Spleen (tissue), 11 donors: ENCODE measurements at regions not wholly inside any gene's neighbourhood (a gene's known extent, or its start where the extent isn't known, plus 50 kb on each side); places are given as distances from the start of the nearest gene placed in this dataset.

Source experiments
- DNase-seq: peaks from one replicate; pipeline ENCODE4 v3.0.0-alpha.2; 2020
- H3K27ac ChIP-seq, 8 donors: fragments of 200-600 bp; sonication (generic) in 7 of 8; 1 replicate in 4 of 8; 2 replicates in 4 of 8; pipeline versions ENCODE4 v1.5.0 to v1.8.0; 2016 to 2021; ENCODE audit warnings: inconsistent platforms in 4 of 8, mild to moderate bottlenecking in 4 of 8, moderate library complexity in 1 of 8
- H3K27me3 ChIP-seq, 7 donors: fragments of 200-600 bp; sonication (generic) in 6 of 7; replicated peaks in 1 of 7; 1 replicate in 4 of 7; 2 replicates in 3 of 7; pipeline versions ENCODE4 v1.5.0 to v1.8.0; 2016 to 2021; ENCODE audit warnings: inconsistent platforms in 3 of 7, mild to moderate bottlenecking in 1 of 7
- H3K36me3 ChIP-seq, 6 donors: fragments of 200-600 bp; sonication (generic) in 5 of 6; 1 replicate in 4 of 6; 2 replicates in 2 of 6; pipeline versions ENCODE4 v1.5.0 to v1.8.0; 2016 to 2021; ENCODE audit warnings: inconsistent platforms in 2 of 6
- H3K4me1 ChIP-seq, 6 donors: fragments of 200-600 bp; sonication (generic) in 5 of 6; 1 replicate in 3 of 6; 2 replicates in 3 of 6; pipeline versions ENCODE4 v1.5.0 to v1.8.0; 2016 to 2021; ENCODE audit warnings: inconsistent platforms in 3 of 6
- H3K4me3 ChIP-seq, 8 donors: fragments of 200-600 bp; sonication (generic) in 7 of 8; 1 replicate in 4 of 8; 2 replicates in 4 of 8; pipeline versions ENCODE4 v1.5.0 to v1.8.0; 2016 to 2021; ENCODE audit warnings: inconsistent platforms in 4 of 8, mild to moderate bottlenecking in 4 of 8, moderate library complexity in 2 of 8
- H3K9me3 ChIP-seq, 8 donors: fragments of 200-600 bp; sonication (generic) in 7 of 8; 1 replicate in 4 of 8; 2 replicates in 4 of 8; pipeline versions ENCODE4 v1.5.0 to v1.8.0; 2016 to 2021; ENCODE audit warnings: inconsistent platforms in 4 of 8
- CTCF ChIP-seq, 11 experiments: fragments of 200-600 bp in 7 of 11; fragments of 450-650 bp in 4 of 11; sonication (generic) in 4 of 11; IDR thresholded peaks in 8 of 11; conservative IDR thresholded peaks in 3 of 11; 1 replicate in 7 of 11; 2 replicates in 4 of 11; pipeline versions ENCODE4 v1.4.0 to v1.8.0; 2016 to 2021; ENCODE audit warnings: antibody characterized with exemption in 11 of 11, inconsistent platforms in 4 of 11, mild to moderate bottlenecking in 1 of 11
- POLR2A ChIP-seq, 3 donors: fragments of 450-650 bp; IDR thresholded peaks; one replicate each; pipeline ENCODE4 v1.5.1; 2017; ENCODE audit warnings: antibody characterized with exemption in 3 of 3, mild to moderate bottlenecking in 1 of 3
- POLR2AphosphoS5 ChIP-seq, 3 donors: sonication (generic); formaldehyde crosslinking; IDR thresholded peaks; one replicate each; pipeline ENCODE4 v1.5.1; 2017; ENCODE audit warnings: antibody characterized with exemption in 3 of 3
- WGBS, 5 donors: extraction: QIAGEN DNeasy Blood & Tissue Kit in 3 of 5; methylation state at CpG; one replicate each; pipeline versions ENCODE4 v1.1.5 to v1.1.7; 2013 to 2018; 5-methylcytosine and 5-hydroxymethylcytosine counted together
- intact Hi-C: fragments of 100-400 bp; cut with DNase I; formaldehyde crosslinking; loops from one replicate; pipeline ENCODE4 v1.15.0; 2023; ENCODE audit warnings: low total_unique reads
- donor health status: healthy with polysubstance abuse.
- donor health status: DM: no; HTN: no; CAD: no; lungs with moderate emphysema.
- donor health status: DM: no; HTN: no; CAD: no.
- donor health status: Bipolar disorder and iron deficiency.
- donor health status: healthy.
- donor health status: DM: no; HTN: no; CAD: no.
- donor health status: DM: yes; HTN: yes; CAD: no.

DNA sequence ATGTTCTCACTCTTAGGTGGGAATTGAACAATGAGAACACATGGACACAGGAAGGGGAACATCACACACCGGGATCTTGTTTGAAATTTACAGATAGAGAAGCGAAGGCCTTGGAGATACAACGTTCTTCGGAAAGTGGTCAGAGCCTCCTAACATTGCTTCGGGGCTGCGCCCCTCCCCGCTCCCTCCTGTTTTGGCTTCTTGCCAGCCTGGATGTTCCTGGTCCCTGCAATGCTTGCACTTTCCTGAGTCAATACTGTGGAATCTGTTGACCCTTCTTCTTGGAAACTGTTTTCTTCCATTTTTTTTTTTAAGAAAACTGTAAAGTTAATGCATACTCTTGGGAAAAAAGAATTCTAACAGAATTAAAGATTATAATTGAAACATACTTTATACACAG lies 360.8 kb downstream of the SOCS6 start:
- 93 to 97% (median 95%) methylated on average over 7 of the region's 7 CpGs for WGBS, 5 donors
- intact Hi-C loops: no loop called here

GRCh38 chr18:70645971-70646370 lies 357.1 kb downstream of the SOCS6 start:
- intact Hi-C loops: no loop called here
- DNase-seq: no peak
- Histone ChIP-seq H3K4me1 (no peaks in the 10 kb centered on the region), H3K27ac (no peak overlapping the region), H3K9me3 (peaks cover 0 to 6% (median 0%) of the 10 kb centered on the region in 8 donors), H3K27me3 (no peaks in the 10 kb centered on the region), H3K36me3 (no peaks in the 10 kb centered on the region), H3K4me3 (no peak overlapping the region)
- TF ChIP-seq POLR2AphosphoS5 (IDR thresholded peaks at IDR 0.05) (no peak), CTCF (IDR thresholded peaks at IDR 0.05 in 8 of 11, conservative IDR thresholded peaks at IDR 0.05 in 3 of 11) (no peak), POLR2A (IDR thresholded peaks at IDR 0.05) (no peak)
- WGBS, 5 donors: 61 to 67% (median 64%) methylated on average over 5 of the region's 5 CpGs

More for the DNA sequence above, 360.8 kb downstream of the SOCS6 start:
- TF ChIP-seq CTCF (IDR thresholded peaks at IDR 0.05 in 8 of 11, conservative IDR thresholded peaks at IDR 0.05 in 3 of 11) (no peak), POLR2A (IDR thresholded peaks at IDR 0.05) (no peak), POLR2AphosphoS5 (IDR thresholded peaks at IDR 0.05) (no peak)
- Histone ChIP-seq H3K4me3 (no peak overlapping the region), H3K9me3 (peaks cover 0 to 6% (median 0%) of the 10 kb centered on the region in 8 donors), H3K36me3 (no peaks in the 10 kb centered on the region), H3K27ac (no peak overlapping the region), H3K4me1 (no peaks in the 10 kb centered on the region), H3K27me3 (no peaks in the 10 kb centered on the region)
- DNase-seq: no peak

DNA sequence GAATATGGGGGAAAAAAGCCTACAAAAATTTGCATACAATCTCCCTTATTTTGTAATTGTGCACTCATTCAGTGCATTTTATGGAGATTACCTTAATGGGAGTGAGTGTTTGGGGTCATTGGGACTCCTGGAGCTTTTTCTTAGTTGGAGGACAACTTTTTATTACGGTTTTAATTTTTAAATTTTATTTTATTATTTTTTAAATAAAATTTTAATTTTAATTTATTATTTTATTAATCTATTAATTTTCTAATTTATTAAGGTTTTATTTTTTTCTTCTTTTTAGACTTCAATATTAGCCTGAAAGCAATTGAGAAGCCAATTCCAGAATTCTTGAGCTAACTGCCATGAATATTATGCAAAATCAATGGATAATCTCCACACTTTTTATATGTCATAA lies 355.0 kb downstream of the SOCS6 start:
- Histone ChIP-seq H3K36me3 (no peaks in the 10 kb centered on the region), H3K4me3 (no peak overlapping the region), H3K27me3 (no peaks in the 10 kb centered on the region), H3K27ac (no peak overlapping the region), H3K9me3 (no peaks in the 10 kb centered on the region), H3K4me1 (no peaks in the 10 kb centered on the region)
- no peak for DNase-seq
- TF ChIP-seq CTCF (IDR thresholded peaks at IDR 0.05 in 8 of 11, conservative IDR thresholded peaks at IDR 0.05 in 3 of 11): no peak
- no peak for TF ChIP-seq POLR2A (IDR thresholded peaks at IDR 0.05)
- TF ChIP-seq POLR2AphosphoS5 (IDR thresholded peaks at IDR 0.05): no peak
- intact Hi-C loops: no loop called here
- 0 to 98% (median 38%) methylated on average over 1 of the region's 1 CpG for whole genome bisulfite sequencing, 5 donors

DNA sequence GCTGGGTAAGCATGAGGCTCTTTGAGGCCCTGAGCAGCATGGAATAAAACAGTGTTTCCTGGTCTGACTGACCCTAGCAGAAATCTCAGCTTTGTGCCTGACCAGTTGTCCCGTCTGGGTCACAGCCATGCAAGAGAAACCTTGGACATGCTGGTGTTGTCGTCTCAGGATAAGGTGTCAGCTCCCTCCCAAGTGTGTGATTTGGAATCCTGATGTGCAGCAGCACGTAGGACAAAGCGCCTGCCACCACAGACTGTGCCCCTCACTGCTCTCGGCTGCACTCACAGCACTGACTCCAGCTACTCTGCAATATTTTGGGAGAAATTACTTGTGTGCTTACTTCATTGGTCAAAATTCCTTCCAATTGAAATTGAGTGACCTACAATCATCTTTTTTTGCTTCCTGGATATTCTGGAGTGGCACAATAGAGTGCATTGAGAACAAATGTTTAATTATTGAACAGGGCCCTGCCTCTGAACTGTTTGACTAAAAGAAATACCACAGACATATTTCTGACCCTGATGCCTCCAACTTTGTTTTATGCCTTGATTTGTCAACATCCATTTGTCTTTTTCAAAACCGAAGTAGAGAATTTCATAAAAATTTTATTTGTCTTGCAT lies 352.4 kb downstream of the SOCS6 start:
- H3K27me3 ChIP-seq: no peaks in the 10 kb centered on the region
- H3K36me3 ChIP-seq: no peaks in the 10 kb centered on the region
- H3K4me1 ChIP-seq: no peaks in the 10 kb centered on the region
- TF ChIP-seq POLR2A (IDR thresholded peaks at IDR 0.05): no peak
- no peak for TF ChIP-seq CTCF (IDR thresholded peaks at IDR 0.05 in 8 of 11, conservative IDR thresholded peaks at IDR 0.05 in 3 of 11)
- no peak for TF ChIP-seq POLR2AphosphoS5 (IDR thresholded peaks at IDR 0.05)
- intact Hi-C loops: no loop called here
- no peaks in the 10 kb centered on the region for H3K9me3 ChIP-seq
- H3K27ac ChIP-seq: no peak overlapping the region
- no peak overlapping the region for H3K4me3 ChIP-seq
- 67 to 88% (median 77%) methylated on average over 5 to 6 of the region's 6 CpGs for WGBS, 5 donors
- DNase-seq: no peak
